Osteocyte (in vitro differentiated cells): ENCODE measurements at regions not wholly inside any gene's neighbourhood (a gene's known extent, or its start where the extent isn't known, plus 50 kb on each side); places are given as distances from the start of the nearest gene placed in this dataset.

Experiments used
- DNase-seq: peaks from one replicate; pipeline ENCODE4 v3.0.0; 2021; ENCODE audit warnings: mixed read lengths; ENCODE audit not compliant: unreplicated experiment; ENCODE audit errors: extremely low spot score
- H3K27ac Mint-ChIP-seq: one replicate; pipeline ENCODE4 v1.8.0; 2021; ENCODE audit warnings: mild to moderate bottlenecking, mixed read lengths; ENCODE audit not compliant: unreplicated experiment
- H3K27me3 Mint-ChIP-seq: one replicate; pipeline ENCODE4 v1.8.0; 2021; ENCODE audit warnings: mixed read lengths; ENCODE audit not compliant: unreplicated experiment
- H3K36me3 Mint-ChIP-seq: one replicate; pipeline ENCODE4 v1.8.0; 2021; ENCODE audit warnings: mixed read lengths; ENCODE audit not compliant: unreplicated experiment
- H3K4me1 Mint-ChIP-seq: one replicate; pipeline ENCODE4 v1.8.0; 2021; ENCODE audit warnings: mixed read lengths; ENCODE audit not compliant: unreplicated experiment
- H3K4me3 Mint-ChIP-seq: one replicate; pipeline ENCODE4 v1.8.0; 2021; ENCODE audit warnings: mild to moderate bottlenecking, moderate library complexity, mixed read lengths; ENCODE audit not compliant: unreplicated experiment
- H3K9me3 Mint-ChIP-seq: one replicate; pipeline ENCODE4 v1.8.0; 2021; ENCODE audit warnings: mixed read lengths; ENCODE audit not compliant: unreplicated experiment
- TF ChIP-seq, protein P1 (sequence below): fragments of 200-600 bp; sonication (generic); IDR thresholded peaks from 2 replicates; pipeline ENCODE4 v1.5.0; 2021; ENCODE audit warnings: antibody characterized with exemption, mild to moderate bottlenecking, moderate library complexity

DNA sequence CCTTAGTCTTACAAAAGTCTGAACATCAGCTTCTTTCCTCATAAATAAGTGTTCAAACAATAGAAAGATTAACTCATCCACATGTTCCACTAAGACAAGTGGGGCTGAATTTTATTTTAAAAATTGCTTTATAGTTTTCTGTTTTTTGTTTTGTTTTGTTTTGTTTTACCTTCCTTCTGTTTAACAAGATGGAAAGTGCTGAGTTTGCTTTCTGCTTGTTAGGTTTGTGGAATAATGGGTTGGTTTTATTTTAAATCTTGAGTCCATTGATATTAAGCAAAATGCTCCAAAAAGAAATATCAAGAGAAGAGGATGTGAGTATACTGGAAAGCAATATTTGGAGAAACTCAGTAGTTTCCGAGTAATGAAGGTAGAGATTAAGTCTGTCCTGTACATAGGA lies 458.7 kb downstream of the FAT4 start:
- no peaks in the 10 kb centered on the region for H3K36me3 Mint-ChIP-seq
- no peaks in the 10 kb centered on the region for H3K27me3 Mint-ChIP-seq
- no peak overlapping the region for H3K27ac Mint-ChIP-seq
- TF ChIP-seq, protein P1, sequence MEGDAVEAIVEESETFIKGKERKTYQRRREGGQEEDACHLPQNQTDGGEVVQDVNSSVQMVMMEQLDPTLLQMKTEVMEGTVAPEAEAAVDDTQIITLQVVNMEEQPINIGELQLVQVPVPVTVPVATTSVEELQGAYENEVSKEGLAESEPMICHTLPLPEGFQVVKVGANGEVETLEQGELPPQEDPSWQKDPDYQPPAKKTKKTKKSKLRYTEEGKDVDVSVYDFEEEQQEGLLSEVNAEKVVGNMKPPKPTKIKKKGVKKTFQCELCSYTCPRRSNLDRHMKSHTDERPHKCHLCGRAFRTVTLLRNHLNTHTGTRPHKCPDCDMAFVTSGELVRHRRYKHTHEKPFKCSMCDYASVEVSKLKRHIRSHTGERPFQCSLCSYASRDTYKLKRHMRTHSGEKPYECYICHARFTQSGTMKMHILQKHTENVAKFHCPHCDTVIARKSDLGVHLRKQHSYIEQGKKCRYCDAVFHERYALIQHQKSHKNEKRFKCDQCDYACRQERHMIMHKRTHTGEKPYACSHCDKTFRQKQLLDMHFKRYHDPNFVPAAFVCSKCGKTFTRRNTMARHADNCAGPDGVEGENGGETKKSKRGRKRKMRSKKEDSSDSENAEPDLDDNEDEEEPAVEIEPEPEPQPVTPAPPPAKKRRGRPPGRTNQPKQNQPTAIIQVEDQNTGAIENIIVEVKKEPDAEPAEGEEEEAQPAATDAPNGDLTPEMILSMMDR = no peak
- DNase-seq = no peak
- H3K4me3 Mint-ChIP-seq = no peak overlapping the region
- no peaks in the 10 kb centered on the region for H3K4me1 Mint-ChIP-seq
- H3K9me3 Mint-ChIP-seq = no peaks in the 10 kb centered on the region

DNA sequence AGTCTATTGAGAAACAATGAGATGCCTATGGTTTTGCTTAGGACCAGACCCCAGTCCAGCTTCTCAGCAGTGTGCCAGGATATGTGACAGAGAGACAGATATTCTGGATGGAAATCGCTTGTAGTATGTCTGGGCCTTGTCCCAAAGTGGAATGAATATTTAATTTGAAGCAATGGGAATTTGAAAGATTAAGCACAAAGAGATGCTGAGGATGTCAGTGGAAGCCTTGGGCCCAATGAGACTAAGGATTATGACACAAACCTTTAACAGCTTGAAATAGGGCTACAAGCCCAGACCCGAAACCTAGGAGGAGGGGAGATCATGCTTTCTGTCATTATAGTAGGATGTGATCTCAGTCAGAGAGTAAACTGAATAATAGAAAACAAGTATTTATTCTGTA lies 459.2 kb downstream of the FAT4 start:
- TF ChIP-seq, protein P1 = no peak
- H3K4me1 Mint-ChIP-seq = no peaks in the 10 kb centered on the region
- no peak overlapping the region for H3K27ac Mint-ChIP-seq
- no peaks in the 10 kb centered on the region for H3K36me3 Mint-ChIP-seq
- no peak for DNase-seq
- H3K27me3 Mint-ChIP-seq = no peaks in the 10 kb centered on the region
- no peak overlapping the region for H3K4me3 Mint-ChIP-seq
- H3K9me3 Mint-ChIP-seq = no peaks in the 10 kb centered on the region

DNA sequence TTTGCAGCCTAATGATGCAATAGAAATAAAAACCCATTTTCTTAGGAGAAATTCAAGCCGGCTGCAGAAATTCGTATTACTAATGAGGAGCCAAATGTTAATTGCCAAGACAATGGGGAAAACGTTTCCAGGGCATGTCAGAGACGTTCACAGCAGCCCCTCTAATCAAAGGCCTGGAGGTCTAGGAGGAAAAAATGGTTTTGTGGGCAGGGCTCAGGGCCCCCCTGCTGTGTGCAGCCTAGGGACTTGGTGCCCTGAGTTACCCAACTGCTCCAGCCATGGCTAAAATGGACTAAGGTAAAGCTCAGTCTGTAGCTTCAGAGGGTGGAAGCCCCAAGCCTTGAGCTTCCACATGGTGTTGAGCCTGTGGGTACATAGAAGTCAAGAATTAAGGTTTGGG lies 461.4 kb downstream of the FAT4 start:
- no peak for DNase-seq
- Mint-ChIP-seq H3K27ac (no peak overlapping the region), H3K4me3 (no peak overlapping the region), H3K9me3 (no peaks in the 10 kb centered on the region), H3K27me3 (no peaks in the 10 kb centered on the region), H3K36me3 (no peaks in the 10 kb centered on the region), H3K4me1 (no peaks in the 10 kb centered on the region)
- TF ChIP-seq, protein P1 = no peak

DNA sequence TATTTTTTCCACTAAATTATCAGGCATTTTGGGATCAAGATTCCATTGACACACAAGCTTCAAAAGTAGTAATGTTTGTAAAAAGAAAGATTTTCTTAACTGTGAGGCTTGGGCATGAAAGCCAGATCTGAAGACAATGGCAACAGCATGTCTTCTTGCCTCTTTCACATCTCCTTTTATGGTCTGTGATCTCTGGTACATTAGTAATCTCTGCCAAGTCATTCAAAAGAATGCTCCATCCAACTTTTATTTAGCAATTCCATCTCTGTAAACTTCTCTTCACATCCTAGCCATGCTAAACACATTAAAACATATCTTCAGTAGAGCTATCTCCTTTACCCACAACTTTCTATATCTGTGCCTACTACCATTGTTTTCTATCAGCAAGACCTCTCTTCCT lies 465.4 kb downstream of the FAT4 start:
- no peak for DNase-seq

DNA sequence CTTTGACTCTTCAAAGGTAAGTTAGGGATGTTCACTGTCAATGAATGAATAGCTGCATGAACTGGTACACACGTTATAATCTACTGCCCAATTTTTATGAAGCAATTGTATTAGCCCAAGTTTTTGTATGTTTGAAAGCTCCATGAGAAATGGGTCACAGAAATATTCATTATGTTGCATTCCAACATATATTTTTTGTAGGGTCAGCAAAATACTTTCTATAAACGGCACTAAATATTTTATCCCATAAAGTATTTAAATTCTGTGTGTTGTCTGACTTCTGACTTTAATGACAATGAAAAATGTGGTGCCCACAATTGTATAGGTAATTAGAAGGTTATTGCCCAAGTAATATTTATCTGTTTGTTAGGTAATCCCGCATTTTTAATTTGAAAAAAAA lies 466.0 kb downstream of the FAT4 start:
- DNase-seq = no peak
- H3K27me3 Mint-ChIP-seq = no peaks in the 10 kb centered on the region
- TF ChIP-seq, protein P1 = no peak
- H3K27ac Mint-ChIP-seq = no peak overlapping the region
- no peaks in the 10 kb centered on the region for H3K4me1 Mint-ChIP-seq
- no peaks in the 10 kb centered on the region for H3K9me3 Mint-ChIP-seq
- no peaks in the 10 kb centered on the region for H3K36me3 Mint-ChIP-seq
- no peak overlapping the region for H3K4me3 Mint-ChIP-seq

More for the DNA sequence above, 465.4 kb downstream of the FAT4 start:
- Mint-ChIP-seq H3K36me3 (no peaks in the 10 kb centered on the region), H3K27me3 (no peaks in the 10 kb centered on the region), H3K4me1 (no peaks in the 10 kb centered on the region), H3K9me3 (no peaks in the 10 kb centered on the region), H3K4me3 (no peak overlapping the region), H3K27ac (no peak overlapping the region)
- TF ChIP-seq, protein P1 = no peak
